ENCODE measurements at regions not wholly inside any gene's neighbourhood (a gene's known extent, or its start where the extent isn't known, plus 50 kb on each side); places are given as distances from the start of the nearest gene placed in this dataset.
"Not testable (repeated sequence)": the region's sequence is repeated elsewhere in the genome, so short reads cannot be mapped to it uniquely, and the experiment has no call there.

DNA sequence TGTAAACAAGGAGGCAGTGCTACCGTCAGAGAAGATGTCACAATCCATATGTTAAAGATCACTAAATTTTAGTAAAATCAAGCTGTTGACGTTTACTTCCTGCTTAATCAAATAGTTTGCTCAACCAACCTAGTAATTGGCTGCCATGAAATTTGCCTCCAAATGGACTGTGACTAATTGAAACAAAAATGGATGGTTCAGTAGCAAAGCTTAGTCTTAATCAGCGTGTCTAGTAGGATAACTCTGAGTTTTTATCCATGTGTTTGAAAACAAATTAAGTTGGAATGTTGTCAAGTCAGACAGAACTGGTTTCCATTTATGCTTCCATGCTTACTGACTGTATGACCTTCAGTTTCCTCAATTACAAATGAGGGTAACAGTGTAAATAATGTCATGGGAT lies 1456.7 kb upstream of the CELF2 start:
- intact Hi-C loops (cut with DNase I), result no loop called here
- no peak for DNase-seq
- Histone ChIP-seq H3K4me3 (ENCODE audit: low read length) (no peak overlapping the region), H3K27ac (ENCODE audit: low read length) (no peak overlapping the region), H3K4me1 (ENCODE audit: control insufficient read depth, insufficient read depth, low read length) (no peaks in the 10 kb centered on the region), H3K27me3 (ENCODE audit: control insufficient read depth, insufficient read depth) (no peaks in the 10 kb centered on the region), H3K9me3 (ENCODE audit: control insufficient read depth, low read length) (no peaks in the 10 kb centered on the region)
- ATAC-seq, result no peak
- WGBS, result 54% methylated on average over 3 of the region's 3 CpGs

DNA sequence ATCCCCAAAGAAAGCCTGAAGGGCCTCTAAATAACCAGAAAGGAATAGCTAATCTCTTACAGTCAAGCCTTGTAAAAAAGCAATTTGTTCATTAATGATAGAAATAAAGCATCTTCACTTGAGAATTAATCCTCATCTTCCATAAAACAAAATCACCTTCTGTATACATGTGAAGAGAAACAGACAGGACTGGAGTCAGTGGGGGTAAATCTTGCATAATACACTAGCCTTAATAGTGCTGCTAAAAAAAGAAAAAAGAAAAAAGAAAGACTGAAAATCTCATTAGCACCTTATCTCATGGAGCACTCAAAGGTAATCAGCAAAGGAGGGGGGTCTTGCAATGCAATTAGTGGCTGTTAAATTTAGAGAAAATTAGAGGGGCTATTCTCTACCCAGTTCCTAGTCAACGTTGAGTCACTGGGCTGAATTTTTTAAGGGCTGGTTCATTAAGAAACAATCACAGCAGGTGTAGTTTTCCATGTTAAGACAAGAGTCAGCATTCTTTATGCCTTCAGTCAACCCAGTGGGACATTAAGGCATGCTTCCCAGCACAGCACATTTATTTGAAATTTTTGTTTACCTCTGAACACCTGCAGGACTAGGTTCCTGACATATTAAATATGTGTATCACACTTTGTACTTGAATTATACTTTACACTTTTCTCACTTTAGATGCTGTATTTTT lies 1455.7 kb upstream of the CELF2 start:
- WGBS, result 21% methylated on average over 1 of the region's 1 CpG
- Histone ChIP-seq H3K27me3 (ENCODE audit: control insufficient read depth, insufficient read depth) (no peaks in the 10 kb centered on the region), H3K4me1 (ENCODE audit: control insufficient read depth, insufficient read depth, low read length) (no peaks in the 10 kb centered on the region), H3K27ac (ENCODE audit: low read length) (no peak overlapping the region), H3K9me3 (ENCODE audit: control insufficient read depth, low read length) (no peaks in the 10 kb centered on the region), H3K4me3 (ENCODE audit: low read length) (no peak overlapping the region)
- DNase-seq (no peak), ATAC-seq (no peak)
- intact Hi-C loops (cut with DNase I), result no loop called here

DNA sequence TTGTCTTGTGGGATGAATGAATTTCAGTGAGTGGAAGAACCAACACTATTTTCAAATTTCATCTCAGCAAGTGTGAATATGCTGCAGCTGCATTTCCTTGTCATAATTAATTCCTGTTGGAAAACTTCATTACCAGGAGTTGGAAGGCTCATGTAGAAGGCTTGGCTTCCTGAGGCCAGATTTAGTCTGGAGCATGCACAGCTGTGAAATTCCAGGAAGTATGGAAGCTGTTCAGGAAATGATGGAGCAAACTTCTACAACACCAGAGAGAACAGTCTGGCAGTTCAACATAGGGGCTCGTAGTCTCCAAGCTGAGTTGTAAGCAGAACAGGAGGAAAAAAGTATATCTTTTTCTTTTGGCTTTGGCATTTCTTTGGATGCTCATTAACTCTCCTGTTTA lies 1439.9 kb upstream of the CELF2 start:
- 40% methylated on average over 1 of the region's 1 CpG for WGBS
- ATAC-seq, result no peak
- Histone ChIP-seq H3K27me3 (ENCODE audit: control insufficient read depth, insufficient read depth) (no peaks in the 10 kb centered on the region), H3K27ac (ENCODE audit: low read length) (no peak overlapping the region), H3K4me1 (ENCODE audit: control insufficient read depth, insufficient read depth, low read length) (no peaks in the 10 kb centered on the region), H3K4me3 (ENCODE audit: low read length) (no peak overlapping the region), H3K9me3 (ENCODE audit: control insufficient read depth, low read length) (no peaks in the 10 kb centered on the region)
- intact Hi-C loops (cut with DNase I), result no loop called here
- no peak for DNase-seq

DNA sequence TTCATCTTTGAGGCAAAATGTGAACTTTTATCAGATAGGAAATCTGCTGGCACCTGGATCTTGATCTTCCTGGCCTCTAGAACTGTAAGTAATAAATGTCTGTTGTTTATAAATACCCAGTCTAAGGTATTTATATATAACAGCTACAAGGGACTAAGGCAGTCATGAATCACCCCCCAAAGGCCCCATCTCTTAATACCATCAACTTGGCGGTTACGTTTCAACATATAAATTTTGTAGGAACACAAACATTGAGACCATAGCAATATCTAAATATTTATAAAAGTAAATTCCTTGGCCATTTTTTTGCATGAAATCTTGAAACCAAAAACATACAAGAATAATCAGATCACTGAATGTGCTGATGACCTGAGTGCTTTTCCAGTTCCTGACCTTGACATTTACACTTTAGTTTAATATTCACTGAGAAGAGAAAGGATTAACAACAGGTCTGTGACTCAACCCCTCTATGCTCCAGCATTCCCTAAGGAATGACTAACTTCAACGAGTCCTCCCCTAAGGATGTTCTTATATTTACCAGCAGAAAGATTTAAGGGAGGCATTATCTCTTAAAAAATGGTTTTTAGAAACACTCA lies 1438.5 kb upstream of the CELF2 start:
- ATAC-seq, result no peak
- Histone ChIP-seq H3K4me1 (ENCODE audit: control insufficient read depth, insufficient read depth, low read length) (no peaks in the 10 kb centered on the region), H3K9me3 (ENCODE audit: control insufficient read depth, low read length) (no peaks in the 10 kb centered on the region), H3K4me3 (ENCODE audit: low read length) (no peak overlapping the region), H3K27me3 (ENCODE audit: control insufficient read depth, insufficient read depth) (no peaks in the 10 kb centered on the region), H3K27ac (ENCODE audit: low read length) (no peak overlapping the region)
- intact Hi-C loops (cut with DNase I), result no loop called here
- no peak for DNase-seq
- 84% methylated on average over 3 of the region's 3 CpGs for WGBS

DNA sequence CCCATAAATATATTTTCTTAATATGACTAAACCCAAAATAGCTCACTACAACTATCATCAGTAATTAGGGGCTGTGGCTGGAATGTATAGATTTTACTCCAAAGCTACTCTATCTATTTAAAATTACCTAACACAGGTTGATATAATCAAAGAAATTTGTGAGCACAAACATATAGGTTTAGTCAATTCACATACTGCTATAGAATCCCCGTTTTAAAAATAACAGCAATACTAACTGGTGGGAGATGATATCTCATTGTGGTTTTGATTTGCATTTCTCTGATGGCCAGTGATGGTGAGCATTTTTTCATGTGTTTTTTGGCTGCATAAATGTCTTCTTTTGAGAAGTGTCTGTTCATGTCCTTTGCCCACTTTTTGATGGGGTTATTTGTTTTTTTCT lies 1434.9 kb upstream of the CELF2 start:
- 73% methylated on average over 1 of the region's 1 CpG for WGBS
- H3K4me1 ChIP-seq (ENCODE audit: control insufficient read depth, insufficient read depth, low read length); H3K4me3 ChIP-seq (ENCODE audit: low read length); intact Hi-C loops (cut with DNase I); H3K27ac ChIP-seq (ENCODE audit: low read length); ATAC-seq; DNase-seq; H3K27me3 ChIP-seq (ENCODE audit: control insufficient read depth, insufficient read depth); H3K9me3 ChIP-seq (ENCODE audit: control insufficient read depth, low read length): not testable (repeated sequence)

DNA sequence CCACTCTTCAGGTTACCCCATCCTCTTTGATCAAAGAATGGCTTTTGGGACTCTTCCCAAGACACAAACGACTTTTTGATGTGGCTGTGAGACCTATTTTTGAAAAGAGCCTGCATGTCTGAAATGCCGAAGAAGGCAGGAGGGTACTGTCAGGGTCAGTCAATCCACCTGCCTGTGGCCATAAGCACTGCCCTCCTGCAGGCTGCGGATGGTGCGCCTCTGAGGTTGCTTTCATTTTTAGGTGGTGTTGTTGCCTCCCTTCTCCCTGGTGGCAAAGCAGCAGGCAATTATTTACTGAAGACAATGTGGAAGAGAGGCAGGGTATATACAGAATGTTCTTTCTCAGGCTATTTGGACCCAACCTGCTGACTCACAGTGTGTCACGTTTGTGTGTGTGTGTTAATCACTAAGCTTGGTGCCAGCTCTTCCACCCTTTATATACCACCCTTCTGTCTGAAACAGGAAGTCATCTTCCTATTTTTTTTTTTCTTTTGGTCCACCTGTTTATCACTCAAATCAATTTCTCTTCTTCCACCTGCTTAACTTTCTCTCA lies 1421.2 kb upstream of the CELF2 start:
- H3K9me3 ChIP-seq (ENCODE audit: control insufficient read depth, low read length), result no peaks in the 10 kb centered on the region
- no peak overlapping the region for H3K27ac ChIP-seq (ENCODE audit: low read length)
- no peak for ATAC-seq
- intact Hi-C loops (cut with DNase I), result no loop called here
- DNase-seq, result no peak
- H3K27me3 ChIP-seq (ENCODE audit: control insufficient read depth, insufficient read depth), result no peaks in the 10 kb centered on the region
- no peak overlapping the region for H3K4me3 ChIP-seq (ENCODE audit: low read length)
- no peaks in the 10 kb centered on the region for H3K4me1 ChIP-seq (ENCODE audit: control insufficient read depth, insufficient read depth, low read length)
- 73% methylated on average over 5 of the region's 5 CpGs for WGBS

DNA sequence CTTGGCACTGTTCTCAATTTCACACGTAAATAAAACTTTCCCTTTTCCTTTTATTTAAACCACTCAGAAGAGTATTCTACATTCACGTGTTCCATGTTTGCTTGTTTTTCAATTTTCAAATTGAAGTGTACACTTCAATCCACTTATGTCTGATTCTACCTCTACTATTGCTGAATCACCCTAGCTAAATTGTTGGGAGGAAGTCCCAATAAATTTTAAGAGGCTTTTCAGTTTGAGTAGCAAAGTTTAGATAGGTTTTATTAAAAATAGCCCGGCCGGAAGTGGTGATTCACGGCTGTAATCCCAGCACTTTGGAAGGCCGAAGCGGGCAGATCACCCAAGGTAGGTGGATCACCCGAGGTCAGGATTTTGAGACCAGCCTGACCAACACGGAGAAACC lies 1414.7 kb upstream of the CELF2 start:
- Histone ChIP-seq H3K9me3 (ENCODE audit: control insufficient read depth, low read length) (no peaks in the 10 kb centered on the region), H3K27ac (ENCODE audit: low read length) (no peak overlapping the region), H3K4me3 (ENCODE audit: low read length) (no peak overlapping the region), H3K27me3 (ENCODE audit: control insufficient read depth, insufficient read depth) (no peaks in the 10 kb centered on the region), H3K4me1 (ENCODE audit: control insufficient read depth, insufficient read depth, low read length) (no peaks in the 10 kb centered on the region)
- intact Hi-C loops (cut with DNase I), result no loop called here
- DNase-seq (no peak), ATAC-seq (no peak)
- 73% methylated on average over 9 of the region's 9 CpGs for WGBS

DNA sequence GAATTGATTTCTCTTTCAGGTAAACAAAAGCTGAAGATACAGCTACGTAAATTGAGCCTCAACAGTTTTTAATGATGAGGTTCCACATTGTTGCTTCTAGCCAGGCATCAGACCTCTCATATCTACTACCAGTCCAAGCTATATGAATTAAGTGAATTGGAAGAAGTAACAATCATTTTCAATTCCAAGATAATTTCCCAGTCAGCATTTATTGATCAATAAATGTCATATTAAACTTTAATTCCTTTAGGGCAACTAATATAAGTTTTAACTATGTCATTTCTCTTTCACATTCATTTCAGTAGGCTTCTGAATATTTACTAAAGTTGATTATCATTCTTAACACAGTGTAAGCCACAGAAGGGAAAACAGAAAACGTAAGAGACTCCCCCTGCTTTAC lies 1413.7 kb upstream of the CELF2 start:
- intact Hi-C loops (cut with DNase I), result no loop called here
- Histone ChIP-seq H3K4me1 (ENCODE audit: control insufficient read depth, insufficient read depth, low read length) (no peaks in the 10 kb centered on the region), H3K4me3 (ENCODE audit: low read length) (no peak overlapping the region), H3K27ac (ENCODE audit: low read length) (no peak overlapping the region), H3K27me3 (ENCODE audit: control insufficient read depth, insufficient read depth) (no peaks in the 10 kb centered on the region), H3K9me3 (ENCODE audit: control insufficient read depth, low read length) (no peaks in the 10 kb centered on the region)
- ATAC-seq, result no peak
- DNase-seq, result no peak
- WGBS, result 79% methylated on average over 2 of the region's 2 CpGs

DNA sequence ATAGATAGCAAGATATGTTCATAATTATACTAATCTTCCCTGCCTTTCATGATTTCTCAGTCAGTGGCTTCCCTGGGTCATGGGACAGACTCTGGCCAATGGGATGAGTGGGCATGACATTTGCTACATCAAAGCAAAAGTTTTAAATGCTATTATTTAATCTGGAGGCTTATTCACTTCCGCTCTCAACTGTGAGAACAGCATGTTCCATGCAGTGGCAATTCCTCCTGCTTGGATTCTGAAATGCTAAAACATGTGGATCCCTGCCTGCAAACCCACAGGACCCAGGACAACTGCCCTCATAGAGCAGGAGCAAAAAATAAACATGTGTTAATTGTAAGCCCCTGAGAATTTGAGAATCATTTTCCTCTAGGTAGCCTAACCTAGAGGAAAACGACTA lies 1412.4 kb upstream of the CELF2 start:
- Histone ChIP-seq H3K9me3 (ENCODE audit: control insufficient read depth, low read length) (no peaks in the 10 kb centered on the region), H3K27me3 (ENCODE audit: control insufficient read depth, insufficient read depth) (no peaks in the 10 kb centered on the region), H3K27ac (ENCODE audit: low read length) (no peak overlapping the region), H3K4me1 (ENCODE audit: control insufficient read depth, insufficient read depth, low read length) (no peaks in the 10 kb centered on the region), H3K4me3 (ENCODE audit: low read length) (no peak overlapping the region)
- no peak for DNase-seq
- ATAC-seq, result no peak
- 80% methylated on average over 2 of the region's 2 CpGs for WGBS
- intact Hi-C loops (cut with DNase I), result no loop called here

DNA sequence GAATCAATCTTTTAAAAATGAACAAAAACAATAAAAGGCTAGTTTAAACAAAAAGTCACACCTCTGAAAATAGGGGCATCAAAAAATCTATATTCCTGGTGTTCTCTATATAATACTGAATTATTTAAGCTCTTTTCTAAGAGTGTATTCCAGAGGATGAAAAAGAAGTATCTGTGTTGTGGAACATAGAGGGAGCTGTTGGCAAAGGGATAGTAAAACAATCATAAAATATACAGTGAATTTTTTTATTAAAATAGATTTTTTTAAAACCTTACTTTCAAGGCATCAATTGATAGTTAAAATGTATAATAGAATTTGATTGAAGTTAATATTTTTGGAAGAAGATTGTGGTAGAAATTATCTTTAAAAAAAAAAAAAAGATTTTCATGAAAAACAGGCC lies 1409.1 kb upstream of the CELF2 start:
- intact Hi-C loops (cut with DNase I), result no loop called here

DNA sequence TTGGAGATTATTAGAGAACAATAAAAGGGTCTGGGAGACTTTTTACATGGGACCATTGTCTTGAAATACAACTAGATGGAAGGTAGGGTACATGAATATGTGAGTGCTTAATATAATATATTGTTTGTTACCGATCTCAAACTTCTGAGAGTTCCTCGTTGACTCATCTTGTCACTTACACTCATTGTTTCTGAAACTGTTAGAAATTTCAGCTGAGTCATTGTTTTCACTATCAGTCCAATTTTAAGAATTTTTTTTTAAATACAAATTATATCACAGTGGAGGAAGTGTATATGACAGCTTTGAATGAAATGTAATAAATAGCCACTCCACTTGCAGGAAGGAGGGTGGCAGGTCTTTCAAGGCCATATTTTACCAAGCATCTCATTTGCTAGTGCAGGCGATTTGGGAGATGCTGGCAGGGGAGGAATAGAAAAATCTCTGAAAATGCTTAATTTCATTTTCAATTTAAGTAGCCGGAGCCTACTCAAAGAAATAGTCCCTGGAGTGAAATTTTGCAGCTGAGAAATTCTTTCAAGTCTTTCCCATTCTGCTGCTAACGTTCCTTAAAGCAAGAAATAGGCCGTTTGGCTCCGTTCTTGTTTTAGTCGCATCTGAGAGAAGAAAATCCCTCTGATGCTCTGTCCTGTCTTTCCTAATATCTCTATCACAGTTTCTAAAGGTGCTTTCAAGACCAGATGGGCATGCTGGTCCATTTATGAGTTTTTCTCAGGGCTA lies 1404.2 kb upstream of the CELF2 start:
- Histone ChIP-seq H3K27ac (ENCODE audit: low read length) (no peak overlapping the region), H3K27me3 (ENCODE audit: control insufficient read depth, insufficient read depth) (no peaks in the 10 kb centered on the region), H3K4me1 (ENCODE audit: control insufficient read depth, insufficient read depth, low read length) (no peaks in the 10 kb centered on the region), H3K9me3 (ENCODE audit: control insufficient read depth, low read length) (no peaks in the 10 kb centered on the region), H3K4me3 (ENCODE audit: low read length) (no peak overlapping the region)
- intact Hi-C loops (cut with DNase I), result no loop called here
- DNase-seq (no peak), ATAC-seq (no peak)
- WGBS, result 56% methylated on average over 8 of the region's 8 CpGs

More for the DNA sequence above, 1409.1 kb upstream of the CELF2 start:
- Histone ChIP-seq H3K9me3 (ENCODE audit: control insufficient read depth, low read length) (no peaks in the 10 kb centered on the region), H3K4me1 (ENCODE audit: control insufficient read depth, insufficient read depth, low read length) (no peaks in the 10 kb centered on the region), H3K27ac (ENCODE audit: low read length) (no peak overlapping the region), H3K4me3 (ENCODE audit: low read length) (no peak overlapping the region), H3K27me3 (ENCODE audit: control insufficient read depth, insufficient read depth) (no peaks in the 10 kb centered on the region)
- ATAC-seq, result no peak
- DNase-seq, result no peak

Measured in right cardiac atrium (tissue), 5 donors.